ENCODE measurements at regions not wholly inside any gene's neighbourhood (a gene's known extent, or its start where the extent isn't known, plus 50 kb on each side); places are given as distances from the start of the nearest gene placed in this dataset.
A peak's percentile ranks its signal among the peaks of the same experiment; 100 is the strongest.

- no peak overlapping the region for H3K4me3 ChIP-seq (ENCODE audit: low read length)
- no peaks in the 10 kb centered on the region for H3K36me3 ChIP-seq (ENCODE audit: insufficient read depth, low read length)
- H3K4me2 ChIP-seq (ENCODE audit: low read length) = peak overlapping the region; percentile 42
- no peaks in the 10 kb centered on the region for H3K9me3 ChIP-seq (replicated peaks; ENCODE audit: low read length)
- H3K9ac ChIP-seq (ENCODE audit: low read depth, low read length) = peak overlapping the region; percentile 28
- H3K4me1 ChIP-seq (ENCODE audit: control insufficient read depth, insufficient read depth, low read length) = peaks cover 11% of the 10 kb centered on the region
- H3K27me3 ChIP-seq (ENCODE audit: control insufficient read depth, insufficient read depth, low read length) = no peaks in the 10 kb centered on the region
Measured at GRCh38 chr1:38444770-38445442, 398.3 kb upstream of the POU3F1 start.

GRCh38 chr1:38444311-38444710 is 397.7 kb upstream of the POU3F1 start:
- peaks cover 8% of the 10 kb centered on the region for H3K4me1 ChIP-seq (ENCODE audit: control insufficient read depth, insufficient read depth, low read length)
- H3K27me3 ChIP-seq (ENCODE audit: control insufficient read depth, insufficient read depth, low read length) = no peaks in the 10 kb centered on the region
- peak overlapping the region; percentile 28 for H3K9ac ChIP-seq (ENCODE audit: low read depth, low read length)
- H3K4me2 ChIP-seq (ENCODE audit: low read length) = peak overlapping the region; percentile 42
- H3K4me3 ChIP-seq (ENCODE audit: low read length) = no peak overlapping the region
- no peaks in the 10 kb centered on the region for H3K36me3 ChIP-seq (ENCODE audit: insufficient read depth, low read length)
- no peaks in the 10 kb centered on the region for H3K9me3 ChIP-seq (replicated peaks; ENCODE audit: low read length)

GRCh38 chr1:38440402-38440801 is 393.8 kb upstream of the POU3F1 start:
- Histone ChIP-seq H3K4me1 (ENCODE audit: control insufficient read depth, insufficient read depth, low read length) (peaks cover 8% of the 10 kb centered on the region), H3K4me3 (ENCODE audit: low read length) (no peak overlapping the region), H3K27me3 (ENCODE audit: control insufficient read depth, insufficient read depth, low read length) (no peaks in the 10 kb centered on the region), H3K36me3 (ENCODE audit: insufficient read depth, low read length) (no peaks in the 10 kb centered on the region), H3K9ac (ENCODE audit: low read depth, low read length) (no peak overlapping the region), H3K4me2 (ENCODE audit: low read length) (no peak overlapping the region), H3K9me3 (replicated peaks; ENCODE audit: low read length) (no peaks in the 10 kb centered on the region)

- H3K27me3 ChIP-seq (ENCODE audit: control insufficient read depth, insufficient read depth, low read length) = no peaks in the 10 kb centered on the region
- no peak overlapping the region for H3K4me3 ChIP-seq (ENCODE audit: low read length)
- H3K4me2 ChIP-seq (ENCODE audit: low read length) = no peak overlapping the region
- no peaks in the 10 kb centered on the region for H3K9me3 ChIP-seq (replicated peaks; ENCODE audit: low read length)
- H3K36me3 ChIP-seq (ENCODE audit: insufficient read depth, low read length) = no peaks in the 10 kb centered on the region
- no peak overlapping the region for H3K9ac ChIP-seq (ENCODE audit: low read depth, low read length)
- no peaks in the 10 kb centered on the region for H3K4me1 ChIP-seq (ENCODE audit: control insufficient read depth, insufficient read depth, low read length)
Measured at GRCh38 chr1:38436749-38437148, 390.2 kb upstream of the POU3F1 start.

- Histone ChIP-seq H3K9ac (ENCODE audit: low read depth, low read length) (no peak overlapping the region), H3K4me2 (ENCODE audit: low read length) (no peak overlapping the region), H3K36me3 (ENCODE audit: insufficient read depth, low read length) (no peaks in the 10 kb centered on the region), H3K4me3 (ENCODE audit: low read length) (no peak overlapping the region), H3K27me3 (ENCODE audit: control insufficient read depth, insufficient read depth, low read length) (no peaks in the 10 kb centered on the region), H3K4me1 (ENCODE audit: control insufficient read depth, insufficient read depth, low read length) (no peaks in the 10 kb centered on the region), H3K9me3 (replicated peaks; ENCODE audit: low read length) (no peaks in the 10 kb centered on the region)
Measured at GRCh38 chr1:38436006-38436405, 389.4 kb upstream of the POU3F1 start.

- Histone ChIP-seq H3K4me1 (ENCODE audit: control insufficient read depth, insufficient read depth, low read length) (no peaks in the 10 kb centered on the region), H3K27me3 (ENCODE audit: control insufficient read depth, insufficient read depth, low read length) (no peaks in the 10 kb centered on the region), H3K4me3 (ENCODE audit: low read length) (no peak overlapping the region), H3K4me2 (ENCODE audit: low read length) (no peak overlapping the region), H3K36me3 (ENCODE audit: insufficient read depth, low read length) (no peaks in the 10 kb centered on the region), H3K9me3 (replicated peaks; ENCODE audit: low read length) (no peaks in the 10 kb centered on the region), H3K9ac (ENCODE audit: low read depth, low read length) (no peak overlapping the region)
Measured at GRCh38 chr1:38433084-38433722, 386.6 kb upstream of the POU3F1 start.

- no peaks in the 10 kb centered on the region for H3K9me3 ChIP-seq (replicated peaks; ENCODE audit: low read length)
- no peak overlapping the region for H3K9ac ChIP-seq (ENCODE audit: low read depth, low read length)
- no peaks in the 10 kb centered on the region for H3K36me3 ChIP-seq (ENCODE audit: insufficient read depth, low read length)
- H3K4me1 ChIP-seq (ENCODE audit: control insufficient read depth, insufficient read depth, low read length) = no peaks in the 10 kb centered on the region
- H3K27me3 ChIP-seq (ENCODE audit: control insufficient read depth, insufficient read depth, low read length) = no peaks in the 10 kb centered on the region
- H3K4me2 ChIP-seq (ENCODE audit: low read length) = no peak overlapping the region
- no peak overlapping the region for H3K4me3 ChIP-seq (ENCODE audit: low read length)
Measured at GRCh38 chr1:38431535-38432376, 385.2 kb upstream of the POU3F1 start.

GRCh38 chr1:38430949-38431348 is 384.4 kb upstream of the POU3F1 start:
- no peak overlapping the region for H3K9ac ChIP-seq (ENCODE audit: low read depth, low read length)
- H3K4me3 ChIP-seq (ENCODE audit: low read length) = no peak overlapping the region
- H3K4me2 ChIP-seq (ENCODE audit: low read length) = no peak overlapping the region
- no peaks in the 10 kb centered on the region for H3K27me3 ChIP-seq (ENCODE audit: control insufficient read depth, insufficient read depth, low read length)
- no peaks in the 10 kb centered on the region for H3K4me1 ChIP-seq (ENCODE audit: control insufficient read depth, insufficient read depth, low read length)
- H3K9me3 ChIP-seq (replicated peaks; ENCODE audit: low read length) = no peaks in the 10 kb centered on the region
- no peaks in the 10 kb centered on the region for H3K36me3 ChIP-seq (ENCODE audit: insufficient read depth, low read length)

- H3K9me3 ChIP-seq (replicated peaks; ENCODE audit: low read length) = no peaks in the 10 kb centered on the region
Measured at GRCh38 chr1:38424677-38425076, 378.1 kb upstream of the POU3F1 start.

GRCh38 chr1:38420666-38421065 is 374.1 kb upstream of the POU3F1 start:
- no peaks in the 10 kb centered on the region for H3K27me3 ChIP-seq (ENCODE audit: control insufficient read depth, insufficient read depth, low read length)
- H3K4me2 ChIP-seq (ENCODE audit: low read length) = no peak overlapping the region
- H3K4me1 ChIP-seq (ENCODE audit: control insufficient read depth, insufficient read depth, low read length) = no peaks in the 10 kb centered on the region
- H3K36me3 ChIP-seq (ENCODE audit: insufficient read depth, low read length) = no peaks in the 10 kb centered on the region
- no peak overlapping the region for H3K9ac ChIP-seq (ENCODE audit: low read depth, low read length)
- H3K4me3 ChIP-seq (ENCODE audit: low read length) = no peak overlapping the region
- H3K9me3 ChIP-seq (replicated peaks; ENCODE audit: low read length) = no peaks in the 10 kb centered on the region

More at GRCh38 chr1:38424677-38425076, 378.1 kb upstream of the POU3F1 start:
- H3K36me3 ChIP-seq (ENCODE audit: insufficient read depth, low read length) = no peaks in the 10 kb centered on the region
- no peak overlapping the region for H3K9ac ChIP-seq (ENCODE audit: low read depth, low read length)
- H3K4me3 ChIP-seq (ENCODE audit: low read length) = no peak overlapping the region
- H3K4me1 ChIP-seq (ENCODE audit: control insufficient read depth, insufficient read depth, low read length) = no peaks in the 10 kb centered on the region
- H3K4me2 ChIP-seq (ENCODE audit: low read length) = no peak overlapping the region
- no peaks in the 10 kb centered on the region for H3K27me3 ChIP-seq (ENCODE audit: control insufficient read depth, insufficient read depth, low read length)

GRCh38 chr1:38418195-38419030 is 371.8 kb upstream of the POU3F1 start:
- Histone ChIP-seq H3K4me3 (ENCODE audit: low read length) (no peak overlapping the region), H3K36me3 (ENCODE audit: insufficient read depth, low read length) (no peaks in the 10 kb centered on the region), H3K4me2 (ENCODE audit: low read length) (no peak overlapping the region), H3K9ac (ENCODE audit: low read depth, low read length) (no peak overlapping the region), H3K27me3 (ENCODE audit: control insufficient read depth, insufficient read depth, low read length) (no peaks in the 10 kb centered on the region), H3K9me3 (replicated peaks; ENCODE audit: low read length) (no peaks in the 10 kb centered on the region), H3K4me1 (ENCODE audit: control insufficient read depth, insufficient read depth, low read length) (no peaks in the 10 kb centered on the region)
